ENCODE measurements at regions not wholly inside any gene's neighbourhood (a gene's known extent, or its start where the extent isn't known, plus 50 kb on each side); places are given as distances from the start of the nearest gene placed in this dataset.

DNA sequence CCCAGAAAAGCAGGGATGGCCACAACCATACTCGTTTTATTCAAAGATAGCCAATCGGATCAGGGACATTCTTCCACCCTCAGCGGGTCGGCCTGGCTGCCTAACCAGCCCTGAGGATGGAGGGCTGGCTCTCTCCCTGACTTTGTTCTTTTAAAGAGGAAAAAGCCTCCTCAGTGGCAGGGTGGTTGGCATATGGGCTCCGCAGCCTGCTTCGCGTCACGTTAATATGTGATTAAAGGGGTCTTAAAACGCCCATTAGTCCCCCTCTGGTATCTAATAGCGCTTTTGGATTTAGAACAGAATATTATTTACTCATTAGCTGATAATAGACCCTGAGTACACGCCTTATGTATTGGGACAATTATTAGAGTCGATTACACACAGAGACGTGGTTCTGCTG is 199.4 kb downstream of the PHETA1 start:
- TF ChIP-seq, protein P1, sequence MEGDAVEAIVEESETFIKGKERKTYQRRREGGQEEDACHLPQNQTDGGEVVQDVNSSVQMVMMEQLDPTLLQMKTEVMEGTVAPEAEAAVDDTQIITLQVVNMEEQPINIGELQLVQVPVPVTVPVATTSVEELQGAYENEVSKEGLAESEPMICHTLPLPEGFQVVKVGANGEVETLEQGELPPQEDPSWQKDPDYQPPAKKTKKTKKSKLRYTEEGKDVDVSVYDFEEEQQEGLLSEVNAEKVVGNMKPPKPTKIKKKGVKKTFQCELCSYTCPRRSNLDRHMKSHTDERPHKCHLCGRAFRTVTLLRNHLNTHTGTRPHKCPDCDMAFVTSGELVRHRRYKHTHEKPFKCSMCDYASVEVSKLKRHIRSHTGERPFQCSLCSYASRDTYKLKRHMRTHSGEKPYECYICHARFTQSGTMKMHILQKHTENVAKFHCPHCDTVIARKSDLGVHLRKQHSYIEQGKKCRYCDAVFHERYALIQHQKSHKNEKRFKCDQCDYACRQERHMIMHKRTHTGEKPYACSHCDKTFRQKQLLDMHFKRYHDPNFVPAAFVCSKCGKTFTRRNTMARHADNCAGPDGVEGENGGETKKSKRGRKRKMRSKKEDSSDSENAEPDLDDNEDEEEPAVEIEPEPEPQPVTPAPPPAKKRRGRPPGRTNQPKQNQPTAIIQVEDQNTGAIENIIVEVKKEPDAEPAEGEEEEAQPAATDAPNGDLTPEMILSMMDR (IDR thresholded peaks at IDR 0.05; ENCODE audit: low read depth, low read length, poor library complexity, severe bottlenecking): no peak
- TF ChIP-seq EZH2phosphoT487 (IDR thresholded peaks at IDR 0.05; ENCODE audit: borderline replicate concordance, low read length): no peak
